Stomach (tissue), 4 donors: ENCODE measurements at regions not wholly inside any gene's neighbourhood (a gene's known extent, or its start where the extent isn't known, plus 50 kb on each side); places are given as distances from the start of the nearest gene placed in this dataset.

Source experiments
- POLR2A ChIP-seq, 4 donors: fragments of 450-650 bp; IDR thresholded peaks; one replicate each; pipeline ENCODE4 v1.6.1; 2016; ENCODE audit warnings: antibody characterized with exemption in 4 of 4, control low read depth in 2 of 4, mild to moderate bottlenecking in 1 of 4, moderate library complexity in 1 of 4
- TF ChIP-seq, protein P1 (sequence below), 7 experiments: fragments of 450-650 bp in 4 of 7; fragments of 200-600 bp in 3 of 7; sonication (generic) in 3 of 7; IDR thresholded peaks; one replicate each; pipeline ENCODE4 v1.5.1; 2016 to 2019; ENCODE audit warnings: antibody characterized with exemption in 7 of 7, control low read depth in 2 of 7, mild to moderate bottlenecking in 1 of 7

DNA sequence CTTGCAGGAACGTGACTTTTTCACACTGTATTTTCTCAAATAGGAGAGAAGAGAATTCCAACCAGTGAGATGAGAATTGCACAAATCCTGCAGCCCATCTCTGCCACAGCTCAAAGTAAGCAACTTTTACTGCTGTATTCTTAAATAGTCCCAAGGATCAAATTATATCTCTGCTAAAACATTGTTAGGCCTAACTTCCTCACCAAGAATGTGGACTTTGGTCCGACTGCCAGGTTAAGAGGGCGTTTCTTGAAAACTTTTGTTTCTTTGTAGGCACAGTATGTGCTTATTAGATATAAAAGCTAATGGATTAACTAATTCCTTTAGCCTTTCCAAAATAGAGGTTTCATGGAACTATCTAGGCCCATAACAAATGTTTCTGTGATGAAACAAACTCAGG is 61.4 kb upstream of the IFNG-AS1 start:
- TF ChIP-seq, protein P1, sequence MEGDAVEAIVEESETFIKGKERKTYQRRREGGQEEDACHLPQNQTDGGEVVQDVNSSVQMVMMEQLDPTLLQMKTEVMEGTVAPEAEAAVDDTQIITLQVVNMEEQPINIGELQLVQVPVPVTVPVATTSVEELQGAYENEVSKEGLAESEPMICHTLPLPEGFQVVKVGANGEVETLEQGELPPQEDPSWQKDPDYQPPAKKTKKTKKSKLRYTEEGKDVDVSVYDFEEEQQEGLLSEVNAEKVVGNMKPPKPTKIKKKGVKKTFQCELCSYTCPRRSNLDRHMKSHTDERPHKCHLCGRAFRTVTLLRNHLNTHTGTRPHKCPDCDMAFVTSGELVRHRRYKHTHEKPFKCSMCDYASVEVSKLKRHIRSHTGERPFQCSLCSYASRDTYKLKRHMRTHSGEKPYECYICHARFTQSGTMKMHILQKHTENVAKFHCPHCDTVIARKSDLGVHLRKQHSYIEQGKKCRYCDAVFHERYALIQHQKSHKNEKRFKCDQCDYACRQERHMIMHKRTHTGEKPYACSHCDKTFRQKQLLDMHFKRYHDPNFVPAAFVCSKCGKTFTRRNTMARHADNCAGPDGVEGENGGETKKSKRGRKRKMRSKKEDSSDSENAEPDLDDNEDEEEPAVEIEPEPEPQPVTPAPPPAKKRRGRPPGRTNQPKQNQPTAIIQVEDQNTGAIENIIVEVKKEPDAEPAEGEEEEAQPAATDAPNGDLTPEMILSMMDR (IDR thresholded peaks at IDR 0.05), result no peak
- no peak for TF ChIP-seq POLR2A (IDR thresholded peaks at IDR 0.05)
